GM19240 (cell line): ENCODE measurements at regions not wholly inside any gene's neighbourhood (a gene's known extent, or its start where the extent isn't known, plus 50 kb on each side); places are given as distances from the start of the nearest gene placed in this dataset.
"Not testable (repeated sequence)": the region's sequence is repeated elsewhere in the genome, so short reads cannot be mapped to it uniquely, and the experiment has no call there.

Source experiments
- DNase-seq: peaks from one replicate; pipeline ENCODE4 v3.0.0; 2011; ENCODE audit warnings: low spot score; ENCODE audit not compliant: insufficient read length

GRCh38 chr10:130509881-130510689 is 373.9 kb downstream of the GLRX3 start:
- no peak for DNase-seq

- DNase-seq: no peak
These were observed 374.6 kb downstream of the GLRX3 start for GRCh38 chr10:130510755-130511154.

- DNase-seq: no peak
These were observed 375.6 kb downstream of the GLRX3 start for GRCh38 chr10:130511766-130512165.

- no peak for DNase-seq
These were observed 376.7 kb downstream of the GLRX3 start for GRCh38 chr10:130512936-130513335.

GRCh38 chr10:130513686-130514476 is 377.7 kb downstream of the GLRX3 start:
- no peak for DNase-seq

GRCh38 chr10:130515670-130516069 is 379.5 kb downstream of the GLRX3 start:
- DNase-seq: no peak

- DNase-seq: no peak
These were observed 380.0 kb downstream of the GLRX3 start for GRCh38 chr10:130516141-130516735.

GRCh38 chr10:130518921-130519320 is 382.7 kb downstream of the GLRX3 start:
- not testable (repeated sequence) for DNase-seq

GRCh38 chr10:130519791-130520190 is 383.6 kb downstream of the GLRX3 start:
- DNase-seq: no peak

GRCh38 chr10:130531312-130531711 is 395.1 kb downstream of the GLRX3 start:
- no peak for DNase-seq

- no peak for DNase-seq
These were observed 404.9 kb downstream of the GLRX3 start for GRCh38 chr10:130541090-130541489.

- DNase-seq: no peak
These were observed 406.6 kb downstream of the GLRX3 start for GRCh38 chr10:130542761-130543160.

GRCh38 chr10:130543794-130544193 is 407.6 kb downstream of the GLRX3 start:
- DNase-seq: no peak

GRCh38 chr10:130545122-130545521 is 408.9 kb downstream of the GLRX3 start:
- DNase-seq: no peak

GRCh38 chr10:130545697-130546096 is 409.5 kb downstream of the GLRX3 start:
- DNase-seq: no peak

- no peak for DNase-seq
These were observed 410.6 kb downstream of the GLRX3 start for GRCh38 chr10:130546841-130547240.

GRCh38 chr10:130547368-130547767 is 411.2 kb downstream of the GLRX3 start:
- DNase-seq: no peak

- no peak for DNase-seq
These were observed 414.9 kb downstream of the GLRX3 start for GRCh38 chr10:130550952-130551674.

GRCh38 chr10:130551676-130552075 is 415.5 kb downstream of the GLRX3 start:
- no peak for DNase-seq

GRCh38 chr10:130553826-130554225 is 417.6 kb downstream of the GLRX3 start:
- DNase-seq: no peak

GRCh38 chr10:130554701-130555410 is 418.7 kb downstream of the GLRX3 start:
- DNase-seq: no peak
